GM12878 (cell line): ENCODE measurements at regions not wholly inside any gene's neighbourhood (a gene's known extent, or its start where the extent isn't known, plus 50 kb on each side); places are given as distances from the start of the nearest gene placed in this dataset.

ENCODE experiments used
- ATAC-seq: fragments of 200-7000 bp; cut with Tn5 transposase; 3 replicates; pipeline ENCODE4 v1.9.1; 2020; ENCODE audit warnings: mild to moderate bottlenecking, moderate library complexity
- BruUV-seq: library from RNA; stranded (reverse); fragments of 400-500 nt; replicated peaks from 2 replicates; lab custom pipeline; 2021; lab: Mats Ljungman, UMichigan
- CTCF ChIA-PET: fragments of 300-600 bp; sonication (Branson Sonifier 250); formaldehyde crosslinking; extraction: SDS; loops from one replicate; lab custom pipeline; 2021; ENCODE audit warnings: inconsistent platforms; lab: Yijun Ruan, JAX
- POLR2A ChIA-PET: fragments of 350-600 bp; formaldehyde crosslinking; extraction: SDS; loops from one replicate; lab custom pipeline; 2021; ENCODE audit warnings: inconsistent platforms; lab: Charles Lee
- RAD21 ChIA-PET: fragments of 300-600 bp; sonication (Branson Sonifier 250); formaldehyde crosslinking; loops from one replicate; lab custom pipeline; 2023; ENCODE audit warnings: antibody characterized with exemption; ENCODE audit not compliant: unreplicated experiment; lab: Charles Lee
- SMC1A ChIA-PET: fragments of 300-600 bp; sonication (Branson Sonifier 250); formaldehyde crosslinking; loops from one replicate; lab custom pipeline; 2023; ENCODE audit not compliant: unreplicated experiment, uncharacterized antibody; lab: Charles Lee
- DNase-seq: peaks from one replicate; pipeline ENCODE4 v3.0.0-alpha.2; 2011; ENCODE audit warnings: low read depth, low spot score
- FAIRE-seq: peaks from 3 replicates; lab custom pipeline; 2011; peaks lifted over from hg19 to GRCh38; lab: Jason Lieb, UNC
- H2AFZ ChIP-seq: 2 replicates; pipeline ENCODE4 v1.6.0; 2011; ENCODE audit warnings: low read depth, low read length, control low read depth; ENCODE audit not compliant: control insufficient read depth
- H3K27ac ChIP-seq: 2 replicates; pipeline ENCODE4 v1.5.1; 2011; ENCODE audit warnings: control low read depth; ENCODE audit not compliant: control insufficient read depth, insufficient read depth
- H3K27me3 ChIP-seq, 2 experiments: replicated peaks in 1 of 2; 2 replicates each; pipeline versions ENCODE4 v1.6.0 to v1.6.1; 2011; ENCODE audit warnings: low read length in 1 of 2; ENCODE audit not compliant: control insufficient read depth in 2 of 2, insufficient read depth in 2 of 2
- H3K36me3 ChIP-seq, 2 experiments: 2 replicates each; pipeline ENCODE4 v1.5.1; 2011; ENCODE audit warnings: low read length in 1 of 2; ENCODE audit not compliant: control insufficient read depth in 2 of 2, insufficient read depth in 2 of 2
- H3K4me1 ChIP-seq: 2 replicates; pipeline ENCODE4 v1.6.1; 2011; ENCODE audit warnings: mild to moderate bottlenecking, low read length, moderate library complexity, mixed read lengths; ENCODE audit not compliant: control insufficient read depth, insufficient read depth
- H3K4me2 ChIP-seq: 2 replicates; pipeline ENCODE4 v1.6.0; 2011; ENCODE audit warnings: control low read depth; ENCODE audit not compliant: control insufficient read depth, insufficient read depth
- H3K4me3 ChIP-seq: fragments of 200-600 bp; sonication (generic); 2 replicates; pipeline ENCODE4 v1.5.1; 2016
- H3K79me2 ChIP-seq: 2 replicates; pipeline ENCODE4 v1.6.0; 2011; ENCODE audit warnings: low read length; ENCODE audit not compliant: control insufficient read depth, insufficient read depth
- H3K9ac ChIP-seq: 2 replicates; pipeline ENCODE4 v1.8.0; 2011; ENCODE audit warnings: low read length, control low read depth, mixed read lengths; ENCODE audit not compliant: control insufficient read depth, insufficient read depth
- H3K9me3 ChIP-seq: replicated peaks from 3 replicates; pipeline ENCODE4 v1.5.1; 2011; ENCODE audit warnings: mild to moderate bottlenecking, low read length; ENCODE audit not compliant: control insufficient read depth, insufficient read depth
- H4K20me1 ChIP-seq: 2 replicates; pipeline ENCODE4 v1.6.0; 2011; ENCODE audit not compliant: control insufficient read depth, insufficient read depth
- BACH1 ChIP-seq: fragments of 450-650 bp; IDR thresholded peaks from 2 replicates; pipeline ENCODE4 v1.6.1; 2017; ENCODE audit warnings: mild to moderate bottlenecking, borderline replicate concordance
- BHLHE40 ChIP-seq, 2 experiments: fragments of 450-650 bp in 1 of 2; IDR thresholded peaks; 2 replicates each; pipeline ENCODE4 v1.6.1; 2011 to 2017; ENCODE audit warnings: low read depth in 2 of 2, borderline replicate concordance in 1 of 2, improper control_type of control experiment in 1 of 2, low read length in 1 of 2, mild to moderate bottlenecking in 1 of 2
- DPF2 ChIP-seq: fragments of 450-650 bp; IDR thresholded peaks from 2 replicates; pipeline ENCODE4 v1.6.1; 2017; ENCODE audit warnings: mild to moderate bottlenecking
- EGR1 ChIP-seq, 2 experiments: IDR thresholded peaks; 1 replicate in 1 of 2; 2 replicates in 1 of 2; pipeline ENCODE4 v1.6.1; 2011 to 2012; ENCODE audit warnings: low read depth in 2 of 2, low read length in 2 of 2, borderline replicate concordance in 1 of 2, mild to moderate bottlenecking in 1 of 2, moderate library complexity in 1 of 2
- ETV6 ChIP-seq, 2 experiments: fragments of 450-650 bp in 1 of 2; IDR thresholded peaks in 1 of 2; conservative IDR thresholded peaks in 1 of 2; 2 replicates each; pipeline ENCODE4 v1.6.1; 2014; ENCODE audit warnings: antibody characterized with exemption in 1 of 2, borderline replicate concordance in 1 of 2, low read depth in 1 of 2, mild to moderate bottlenecking in 1 of 2, moderate library complexity in 1 of 2
- IKZF2 ChIP-seq, 2 experiments: fragments of 450-650 bp; IDR thresholded peaks; 2 replicates each; pipeline ENCODE4 v1.6.1; 2017; ENCODE audit warnings: mild to moderate bottlenecking in 2 of 2, moderate library complexity in 2 of 2
- MTA2 ChIP-seq: fragments of 450-650 bp; IDR thresholded peaks from 2 replicates; pipeline ENCODE4 v1.6.1; 2016; ENCODE audit warnings: low read depth, mild to moderate bottlenecking, moderate library complexity
- MYC ChIP-seq: IDR thresholded peaks from 2 replicates; pipeline ENCODE4 v1.6.1; 2011; ENCODE audit warnings: mild to moderate bottlenecking, low read length, moderate library complexity, inconsistent platforms; ENCODE audit not compliant: insufficient read depth, insufficient replicate concordance, insufficient read length, severe bottlenecking
- NFYB ChIP-seq: IDR thresholded peaks from 2 replicates; pipeline ENCODE4 v1.6.1; 2011; ENCODE audit warnings: low read depth, mild to moderate bottlenecking, low read length, improper control_type of control experiment, moderate library complexity; ENCODE audit not compliant: insufficient read depth
- RB1 ChIP-seq: fragments of 450-650 bp; formaldehyde crosslinking; IDR thresholded peaks from 2 replicates; pipeline ENCODE4 v1.6.1; 2017; ENCODE audit warnings: mild to moderate bottlenecking, borderline replicate concordance
- RUNX3 ChIP-seq: IDR thresholded peaks from 2 replicates; pipeline ENCODE4 v1.6.1; 2012; ENCODE audit warnings: low read length, inconsistent platforms
- SMAD1 ChIP-seq: fragments of 450-650 bp; IDR thresholded peaks from 2 replicates; pipeline ENCODE4 v1.6.1; 2018; ENCODE audit warnings: mild to moderate bottlenecking, low read depth; ENCODE audit not compliant: partially characterized antibody
- SMAD5 ChIP-seq: IDR thresholded peaks from 2 replicates; pipeline ENCODE4 v1.6.1; 2016; ENCODE audit warnings: antibody characterized with exemption, low read depth
- SREBF1 ChIP-seq: IDR thresholded peaks from 2 replicates; pipeline ENCODE4 v1.6.1; 2012; ENCODE audit warnings: mild to moderate bottlenecking, low read length
- SRF ChIP-seq, 2 experiments: IDR thresholded peaks; 2 replicates each; pipeline ENCODE4 v1.6.1; 2011; ENCODE audit warnings: low read depth in 2 of 2, low read length in 2 of 2, mild to moderate bottlenecking in 1 of 2, moderate library complexity in 1 of 2
- TCF12 ChIP-seq: IDR thresholded peaks from 2 replicates; pipeline ENCODE4 v1.6.1; 2011; ENCODE audit warnings: low read depth, mild to moderate bottlenecking, low read length
- WGBS: methylation state at CpG from one replicate; pipeline ENCODE4 v1.1.6; 2016; ENCODE audit warnings: low lambda C conversion rate; ENCODE audit not compliant: insufficient replicate concordance, insufficient coverage; ENCODE audit errors: missing lambda C conversion rate; 5-methylcytosine and 5-hydroxymethylcytosine counted together
- in situ Hi-C: fragments of 300-500 bp; cut with MboI; formaldehyde crosslinking; loops from 9 replicates; pipeline ENCODE4 v1.14.3; 2018; ENCODE audit warnings: mixed read lengths
- intact Hi-C: fragments of 100-400 bp; cut with micrococcal nuclease; formaldehyde crosslinking; loops from one replicate; pipeline ENCODE4 v1.14.2; 2022; ENCODE audit not compliant: unreplicated experiment
- TF ChIP-seq, protein P1 (sequence below): fragments of 450-650 bp; IDR thresholded peaks from 2 replicates; pipeline ENCODE4 v1.6.1; 2017; ENCODE audit warnings: low read depth, mild to moderate bottlenecking, moderate library complexity
- TF ChIP-seq, protein P2 (sequence below): fragments of 450-650 bp; IDR thresholded peaks from 2 replicates; pipeline ENCODE4 v1.6.1; 2017; ENCODE audit warnings: mild to moderate bottlenecking, low read depth, inconsistent platforms; ENCODE audit not compliant: poor library complexity, severe bottlenecking

DNA sequence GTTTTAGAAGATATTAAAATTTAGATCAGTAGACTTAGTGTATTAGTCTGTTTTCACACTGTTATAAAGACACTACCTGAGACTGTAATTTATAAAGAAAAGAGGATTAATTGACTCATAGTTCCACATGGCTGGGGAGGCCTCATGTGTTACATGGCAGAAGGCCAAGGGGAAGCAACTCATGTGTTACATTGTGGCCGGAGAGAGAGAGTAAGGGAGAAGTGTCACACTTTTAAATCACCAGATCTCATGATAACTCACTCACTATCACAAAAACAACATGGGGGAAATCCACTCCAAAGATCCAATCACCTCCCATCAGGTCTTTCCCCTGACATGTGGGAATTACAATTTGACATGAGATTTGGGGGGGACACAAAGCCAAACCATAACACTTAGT is 1159.7 kb upstream of the PCDH7 start:
- SMC1A ChIA-PET: interaction anchor here (0.9 kb wide), 1 partner anchor 19 kb away, joined by 4 read pairs; no protein-coding TSS in a partner anchor
- no peaks in the 10 kb centered on the region for H3K9me3 ChIP-seq
- H3K79me2 ChIP-seq: no peaks in the 10 kb centered on the region
- POLR2A ChIA-PET: interaction anchor here (0.6 kb wide), 1 partner anchor 11 kb away, joined by 3 read pairs; no protein-coding TSS in a partner anchor
- WGBS: 21% methylated on average over 1 of the region's 1 CpG
- no peaks in the 10 kb centered on the region for H3K27me3 ChIP-seq
- RAD21 ChIA-PET: no interaction called here
- H3K36me3 ChIP-seq: no peaks in the 10 kb centered on the region
- no peak for TF ChIP-seq RB1
- no peak for TF ChIP-seq SMAD5
- TF ChIP-seq, protein P1, sequence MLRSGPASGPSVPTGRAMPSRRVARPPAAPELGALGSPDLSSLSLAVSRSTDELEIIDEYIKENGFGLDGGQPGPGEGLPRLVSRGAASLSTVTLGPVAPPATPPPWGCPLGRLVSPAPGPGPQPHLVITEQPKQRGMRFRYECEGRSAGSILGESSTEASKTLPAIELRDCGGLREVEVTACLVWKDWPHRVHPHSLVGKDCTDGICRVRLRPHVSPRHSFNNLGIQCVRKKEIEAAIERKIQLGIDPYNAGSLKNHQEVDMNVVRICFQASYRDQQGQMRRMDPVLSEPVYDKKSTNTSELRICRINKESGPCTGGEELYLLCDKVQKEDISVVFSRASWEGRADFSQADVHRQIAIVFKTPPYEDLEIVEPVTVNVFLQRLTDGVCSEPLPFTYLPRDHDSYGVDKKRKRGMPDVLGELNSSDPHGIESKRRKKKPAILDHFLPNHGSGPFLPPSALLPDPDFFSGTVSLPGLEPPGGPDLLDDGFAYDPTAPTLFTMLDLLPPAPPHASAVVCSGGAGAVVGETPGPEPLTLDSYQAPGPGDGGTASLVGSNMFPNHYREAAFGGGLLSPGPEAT: peak; percentile 78
- TF ChIP-seq BACH1: peak; percentile 37; the same call in 1 of the 2 replicates
- TF ChIP-seq NFYB: no peak
- TF ChIP-seq SREBF1: no peak
- no peak for TF ChIP-seq SRF (IDR thresholded peaks at IDR 0.05; ENCODE audit: low read depth in 2 of 2, low read length in 2 of 2)
- peak; percentile 53 to 59; a peak in 2 of 4 replicates for TF ChIP-seq IKZF2 (IDR thresholded peaks at IDR 0.05)
- TF ChIP-seq DPF2: peak; percentile 60
- TF ChIP-seq TCF12: no peak
- no peak for TF ChIP-seq RUNX3
- TF ChIP-seq, protein P2, sequence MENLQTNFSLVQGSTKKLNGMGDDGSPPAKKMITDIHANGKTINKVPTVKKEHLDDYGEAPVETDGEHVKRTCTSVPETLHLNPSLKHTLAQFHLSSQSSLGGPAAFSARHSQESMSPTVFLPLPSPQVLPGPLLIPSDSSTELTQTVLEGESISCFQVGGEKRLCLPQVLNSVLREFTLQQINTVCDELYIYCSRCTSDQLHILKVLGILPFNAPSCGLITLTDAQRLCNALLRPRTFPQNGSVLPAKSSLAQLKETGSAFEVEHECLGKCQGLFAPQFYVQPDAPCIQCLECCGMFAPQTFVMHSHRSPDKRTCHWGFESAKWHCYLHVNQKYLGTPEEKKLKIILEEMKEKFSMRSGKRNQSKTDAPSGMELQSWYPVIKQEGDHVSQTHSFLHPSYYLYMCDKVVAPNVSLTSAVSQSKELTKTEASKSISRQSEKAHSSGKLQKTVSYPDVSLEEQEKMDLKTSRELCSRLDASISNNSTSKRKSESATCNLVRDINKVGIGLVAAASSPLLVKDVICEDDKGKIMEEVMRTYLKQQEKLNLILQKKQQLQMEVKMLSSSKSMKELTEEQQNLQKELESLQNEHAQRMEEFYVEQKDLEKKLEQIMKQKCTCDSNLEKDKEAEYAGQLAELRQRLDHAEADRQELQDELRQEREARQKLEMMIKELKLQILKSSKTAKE: no peak
- no peak for TF ChIP-seq MYC
- peak; percentile 78 for TF ChIP-seq SMAD1
- no peak for TF ChIP-seq EGR1 (IDR thresholded peaks at IDR 0.05; ENCODE audit: borderline replicate concordance in 1 of 2, low read depth in 2 of 2, low read length in 2 of 2)
- no peak for TF ChIP-seq ETV6 (conservative IDR thresholded peaks at IDR 0.05 in 1 of 2, IDR thresholded peaks at IDR 0.05 in 1 of 2; ENCODE audit: borderline replicate concordance in 1 of 2, low read depth in 1 of 2)
- peak; percentile 69 for TF ChIP-seq MTA2
- peak in 1 of 2 experiments; percentile 64; a peak in 1 of 4 replicates for TF ChIP-seq BHLHE40 (IDR thresholded peaks at IDR 0.05; ENCODE audit: borderline replicate concordance in 1 of 2, low read depth in 2 of 2, low read length in 1 of 2)
- H2AFZ ChIP-seq: no peak overlapping the region
- no peaks in the 10 kb centered on the region for H4K20me1 ChIP-seq
- H3K27ac ChIP-seq: no peak overlapping the region
- no peak overlapping the region for H3K4me2 ChIP-seq
- BruUV-seq: no TSS peak
- in situ Hi-C loops (no loop called here), intact Hi-C loops (no loop called here)
- no peak overlapping the region for H3K9ac ChIP-seq
- CTCF ChIA-PET: no interaction called here
- H3K4me1 ChIP-seq: no peaks in the 10 kb centered on the region
- ATAC-seq: peak; percentile 85
- no peak overlapping the region for H3K4me3 ChIP-seq
- no peak for FAIRE-seq
- DNase-seq: no peak
